ENCODE measurements at regions not wholly inside any gene's neighbourhood (a gene's known extent, or its start where the extent isn't known, plus 50 kb on each side); places are given as distances from the start of the nearest gene placed in this dataset.

DNA sequence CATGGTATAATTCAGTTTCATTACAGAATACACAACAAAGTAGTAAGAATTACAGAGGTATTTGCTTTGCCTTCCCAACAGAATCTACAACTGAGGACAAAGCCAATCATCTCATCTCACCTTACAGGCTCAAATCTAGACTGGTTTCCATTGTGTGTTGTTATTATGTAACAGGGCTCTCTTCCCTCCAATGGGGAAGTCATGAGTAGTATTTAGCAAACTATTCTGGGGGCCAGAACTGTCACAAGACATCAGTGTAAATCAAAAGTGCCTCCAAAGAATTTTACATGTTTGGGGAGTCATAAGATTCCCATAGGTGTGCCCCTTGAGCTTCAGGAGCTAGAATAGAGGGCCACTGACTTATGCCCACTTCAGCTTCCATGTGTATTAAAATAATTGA lies 187.0 kb upstream of the EDNRB start:
- H3K27ac ChIP-seq: no peak overlapping the region
- H3K4me3 ChIP-seq: no peak overlapping the region
- DNase-seq (ENCODE audit: low read depth, low spot score): no peak
- no peaks in the 10 kb centered on the region for H3K9me3 ChIP-seq (ENCODE audit: low read depth, low read length)
- H3K9ac ChIP-seq (ENCODE audit: insufficient read length): no peak overlapping the region
- no peaks in the 10 kb centered on the region for H3K36me3 ChIP-seq (ENCODE audit: insufficient read depth, low read length)
- TF ChIP-seq POLR2AphosphoS5 (IDR thresholded peaks at IDR 0.05; ENCODE audit: borderline replicate concordance, low read depth, low read length) (no peak), FOXP2 (optimal IDR thresholded peaks at IDR 0.05; ENCODE audit: control extremely low read depth, extremely low read length, insufficient read depth) (no peak), EZH2 (IDR thresholded peaks at IDR 0.05) (no peak)

DNA sequence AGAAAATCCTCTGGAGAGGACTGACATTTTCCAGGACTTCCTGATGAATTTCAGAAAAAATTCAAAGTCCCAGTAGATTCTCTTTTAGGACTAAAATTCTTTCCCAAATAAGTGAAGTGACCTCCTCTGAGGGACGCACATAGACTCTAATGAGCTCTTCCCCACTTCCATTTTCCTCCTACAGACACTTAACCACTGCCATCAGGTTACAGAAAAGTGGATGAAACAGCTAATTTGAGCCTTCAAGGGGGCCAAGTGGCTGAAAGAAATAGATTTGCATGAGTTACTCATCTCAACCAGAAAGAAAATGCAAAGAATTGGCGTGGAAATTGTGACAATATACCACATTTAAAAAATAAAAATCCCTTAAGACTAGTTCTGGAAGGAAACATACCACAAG lies 185.3 kb upstream of the EDNRB start:
- Histone ChIP-seq H3K9ac (ENCODE audit: insufficient read length) (no peak overlapping the region), H3K36me3 (ENCODE audit: insufficient read depth, low read length) (no peaks in the 10 kb centered on the region), H3K4me3 (no peak overlapping the region), H3K27ac (no peak overlapping the region), H3K9me3 (ENCODE audit: low read depth, low read length) (no peaks in the 10 kb centered on the region)
- DNase-seq (ENCODE audit: low read depth, low spot score): no peak
- TF ChIP-seq EZH2 (IDR thresholded peaks at IDR 0.05) (no peak), POLR2AphosphoS5 (IDR thresholded peaks at IDR 0.05; ENCODE audit: borderline replicate concordance, low read depth, low read length) (no peak), FOXP2 (optimal IDR thresholded peaks at IDR 0.05; ENCODE audit: control extremely low read depth, extremely low read length, insufficient read depth) (no peak)

DNA sequence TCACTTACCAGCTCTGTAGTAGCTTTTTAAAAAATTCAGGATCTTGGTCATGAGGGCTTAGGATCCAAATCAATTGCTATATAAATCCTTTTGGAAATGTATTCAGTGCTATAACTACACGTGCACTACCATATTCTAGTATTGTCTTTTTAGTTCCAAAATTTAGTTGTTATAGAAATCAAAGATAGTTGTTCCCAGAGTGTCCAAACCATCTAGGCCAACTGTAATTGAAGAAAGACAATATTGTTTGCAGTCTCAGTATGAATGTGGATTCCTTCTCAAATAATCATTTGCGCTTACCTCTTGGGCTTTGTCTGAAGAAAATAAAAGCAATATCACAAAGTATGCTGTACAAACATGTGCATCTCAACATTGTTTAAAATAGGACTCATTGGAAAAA lies 184.1 kb upstream of the EDNRB start:
- H3K9ac ChIP-seq (ENCODE audit: insufficient read length): no peak overlapping the region
- H3K9me3 ChIP-seq (ENCODE audit: low read depth, low read length): no peaks in the 10 kb centered on the region
- TF ChIP-seq FOXP2 (optimal IDR thresholded peaks at IDR 0.05; ENCODE audit: control extremely low read depth, extremely low read length, insufficient read depth) (no peak), EZH2 (IDR thresholded peaks at IDR 0.05) (no peak), POLR2AphosphoS5 (IDR thresholded peaks at IDR 0.05; ENCODE audit: borderline replicate concordance, low read depth, low read length) (no peak)
- no peak overlapping the region for H3K4me3 ChIP-seq
- no peaks in the 10 kb centered on the region for H3K36me3 ChIP-seq (ENCODE audit: insufficient read depth, low read length)
- H3K27ac ChIP-seq: no peak overlapping the region
- no peak for DNase-seq (ENCODE audit: low read depth, low spot score)

DNA sequence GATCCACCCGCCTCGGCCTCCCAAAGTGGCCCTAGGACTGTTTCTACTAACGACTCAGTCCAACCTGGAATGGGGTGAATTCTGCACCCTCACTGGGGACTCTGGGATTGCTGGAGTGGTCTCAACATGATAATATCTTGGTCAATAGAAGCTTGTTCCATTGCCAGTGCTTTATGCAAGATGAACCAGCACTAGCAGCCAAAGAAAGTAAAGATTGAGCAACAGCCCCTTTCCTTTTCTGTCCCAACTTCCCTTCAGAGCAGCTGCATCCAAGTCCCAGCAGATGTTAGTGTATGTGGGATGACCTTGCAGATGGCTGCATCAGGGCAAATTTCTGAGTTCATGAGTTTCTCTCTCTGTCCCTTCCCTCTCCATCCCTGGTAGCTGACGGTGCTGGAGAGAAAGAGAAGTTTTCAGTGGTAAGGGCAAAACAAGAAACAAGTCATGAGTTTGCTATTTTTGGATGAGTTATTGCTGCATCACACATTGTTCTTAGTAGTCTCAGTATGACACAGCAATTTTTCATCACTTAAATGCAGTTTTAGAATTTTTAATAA lies 183.6 kb upstream of the EDNRB start:
- no peak for DNase-seq (ENCODE audit: low read depth, low spot score)
- TF ChIP-seq POLR2AphosphoS5 (IDR thresholded peaks at IDR 0.05; ENCODE audit: borderline replicate concordance, low read depth, low read length) (no peak), FOXP2 (optimal IDR thresholded peaks at IDR 0.05; ENCODE audit: control extremely low read depth, extremely low read length, insufficient read depth) (no peak), EZH2 (IDR thresholded peaks at IDR 0.05) (no peak)
- H3K36me3 ChIP-seq (ENCODE audit: insufficient read depth, low read length): no peaks in the 10 kb centered on the region
- no peaks in the 10 kb centered on the region for H3K9me3 ChIP-seq (ENCODE audit: low read depth, low read length)
- no peak overlapping the region for H3K4me3 ChIP-seq
- H3K27ac ChIP-seq: no peak overlapping the region
- H3K9ac ChIP-seq (ENCODE audit: insufficient read length): no peak overlapping the region

DNA sequence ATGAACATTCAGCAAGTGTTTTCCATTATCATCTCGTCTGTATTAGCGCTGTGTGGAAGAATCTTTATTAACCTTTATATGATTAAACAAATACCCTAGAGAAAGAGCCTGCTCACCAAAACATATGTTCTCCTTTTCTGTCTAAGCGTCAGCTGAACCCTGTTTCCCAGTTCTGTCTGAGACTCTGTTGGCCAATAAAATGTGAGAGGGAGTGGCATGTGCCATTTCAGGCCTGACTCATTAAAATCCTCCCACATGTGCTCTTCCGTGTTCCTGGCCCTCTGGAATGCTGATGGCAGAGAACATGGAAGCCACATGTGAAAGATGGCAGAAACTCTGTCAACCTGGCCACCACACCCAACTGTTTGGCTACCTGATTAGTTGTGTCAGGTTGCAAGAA lies 181.9 kb upstream of the EDNRB start:
- H3K9ac ChIP-seq (ENCODE audit: insufficient read length): no peak overlapping the region
- H3K36me3 ChIP-seq (ENCODE audit: insufficient read depth, low read length): no peaks in the 10 kb centered on the region
- TF ChIP-seq EZH2 (IDR thresholded peaks at IDR 0.05) (no peak), POLR2AphosphoS5 (IDR thresholded peaks at IDR 0.05; ENCODE audit: borderline replicate concordance, low read depth, low read length) (no peak), FOXP2 (optimal IDR thresholded peaks at IDR 0.05; ENCODE audit: control extremely low read depth, extremely low read length, insufficient read depth) (no peak)
- H3K9me3 ChIP-seq (ENCODE audit: low read depth, low read length): no peaks in the 10 kb centered on the region
- DNase-seq (ENCODE audit: low read depth, low spot score): no peak
- H3K4me3 ChIP-seq: no peak overlapping the region
- H3K27ac ChIP-seq: no peak overlapping the region

DNA sequence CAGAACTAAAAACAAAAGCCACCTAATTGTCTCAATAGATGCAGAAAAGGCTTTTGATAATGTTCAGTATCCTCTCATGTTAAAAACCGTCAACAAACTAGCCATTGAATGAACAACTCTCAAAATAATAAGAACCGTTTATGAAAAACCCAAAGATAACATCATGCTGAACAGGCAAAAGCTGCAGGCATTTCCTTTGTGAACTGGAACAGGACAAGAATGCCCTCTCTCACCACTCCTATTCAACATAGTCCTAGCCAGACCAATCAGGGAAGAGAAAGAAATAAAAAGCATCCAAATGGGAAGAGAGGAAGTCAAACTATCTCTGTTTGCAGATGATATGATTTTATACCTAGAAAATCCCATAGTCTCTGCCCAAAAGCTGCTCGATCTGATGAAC lies 179.6 kb upstream of the EDNRB start:
- no peak overlapping the region for H3K4me3 ChIP-seq
- H3K9me3 ChIP-seq (ENCODE audit: low read depth, low read length): no peaks in the 10 kb centered on the region
- TF ChIP-seq EZH2 (IDR thresholded peaks at IDR 0.05) (no peak), FOXP2 (optimal IDR thresholded peaks at IDR 0.05; ENCODE audit: control extremely low read depth, extremely low read length, insufficient read depth) (no peak), POLR2AphosphoS5 (IDR thresholded peaks at IDR 0.05; ENCODE audit: borderline replicate concordance, low read depth, low read length) (no peak)
- H3K27ac ChIP-seq: no peak overlapping the region
- H3K9ac ChIP-seq (ENCODE audit: insufficient read length): no peak overlapping the region
- no peaks in the 10 kb centered on the region for H3K36me3 ChIP-seq (ENCODE audit: insufficient read depth, low read length)
- DNase-seq (ENCODE audit: low read depth, low spot score): no peak

DNA sequence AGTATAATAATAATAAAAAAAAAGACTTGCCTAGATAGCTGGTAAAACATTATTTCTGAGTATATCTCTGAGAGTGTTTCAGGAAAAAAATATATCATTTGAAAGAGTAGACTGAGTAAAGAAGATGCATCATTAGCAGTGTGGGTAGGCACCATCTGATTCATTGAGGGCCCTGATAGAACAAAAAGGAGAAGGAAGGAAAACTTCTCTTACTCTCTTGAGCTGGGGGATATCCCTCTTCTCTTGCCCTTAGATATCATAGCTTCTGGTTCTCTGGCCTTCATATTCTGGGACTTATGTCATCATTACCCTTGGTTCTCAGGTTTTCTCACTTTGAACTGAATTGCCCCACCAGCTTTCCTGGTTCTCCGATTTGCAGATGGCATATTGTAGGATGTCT lies 177.6 kb upstream of the EDNRB start:
- TF ChIP-seq POLR2AphosphoS5 (IDR thresholded peaks at IDR 0.05; ENCODE audit: borderline replicate concordance, low read depth, low read length) (no peak), FOXP2 (optimal IDR thresholded peaks at IDR 0.05; ENCODE audit: control extremely low read depth, extremely low read length, insufficient read depth) (no peak), EZH2 (IDR thresholded peaks at IDR 0.05) (no peak)
- no peak overlapping the region for H3K4me3 ChIP-seq

DNA sequence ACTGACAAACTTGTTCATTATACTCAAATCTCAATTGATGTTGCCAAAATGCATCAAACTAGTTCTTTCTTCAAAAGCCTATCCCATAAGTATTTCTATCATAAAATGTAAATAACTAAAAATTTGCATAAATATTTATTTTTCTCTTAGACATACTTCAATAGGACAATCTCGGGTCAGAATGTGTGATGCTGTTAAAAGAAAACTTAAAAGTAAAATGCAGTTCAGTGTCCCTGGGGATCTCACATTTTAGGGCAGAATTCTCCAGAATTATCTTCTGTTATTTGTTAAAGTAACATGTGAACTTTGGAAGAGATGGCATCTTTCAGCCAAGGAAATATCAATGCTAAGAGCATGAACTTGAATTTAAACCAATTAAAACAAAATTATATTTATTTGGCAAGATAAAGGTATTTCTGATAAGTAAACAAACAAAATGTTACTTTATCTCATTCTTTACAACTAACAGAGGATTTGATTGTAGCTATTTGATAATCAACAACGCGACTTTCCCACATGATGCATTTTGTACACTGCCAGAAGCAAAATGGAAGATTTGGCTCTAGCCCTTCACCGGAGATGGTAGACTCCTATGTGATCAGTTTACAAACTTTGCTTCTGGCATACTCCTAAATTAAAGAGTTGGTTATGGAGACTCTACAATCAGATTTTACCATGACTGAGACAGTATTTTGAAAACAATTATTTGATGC lies 169.5 kb upstream of the EDNRB start:
- Histone ChIP-seq H3K4me3 (no peak overlapping the region), H3K27ac (no peak overlapping the region), H3K9ac (ENCODE audit: insufficient read length) (no peak overlapping the region), H3K36me3 (ENCODE audit: insufficient read depth, low read length) (no peaks in the 10 kb centered on the region), H3K9me3 (ENCODE audit: low read depth, low read length) (no peaks in the 10 kb centered on the region)
- no peak for DNase-seq (ENCODE audit: low read depth, low spot score)
- TF ChIP-seq FOXP2 (optimal IDR thresholded peaks at IDR 0.05; ENCODE audit: control extremely low read depth, extremely low read length, insufficient read depth) (no peak), EZH2 (IDR thresholded peaks at IDR 0.05) (no peak), POLR2AphosphoS5 (IDR thresholded peaks at IDR 0.05; ENCODE audit: borderline replicate concordance, low read depth, low read length) (no peak)

More for the DNA sequence above, 177.6 kb upstream of the EDNRB start:
- H3K27ac ChIP-seq: no peak overlapping the region
- H3K36me3 ChIP-seq (ENCODE audit: insufficient read depth, low read length): no peaks in the 10 kb centered on the region
- H3K9me3 ChIP-seq (ENCODE audit: low read depth, low read length): no peaks in the 10 kb centered on the region
- H3K9ac ChIP-seq (ENCODE audit: insufficient read length): no peak overlapping the region
- no peak for DNase-seq (ENCODE audit: low read depth, low spot score)
